K562 (cell line): ENCODE measurements at regions not wholly inside any gene's neighbourhood (a gene's known extent, or its start where the extent isn't known, plus 50 kb on each side); places are given as distances from the start of the nearest gene placed in this dataset.

Experiments
- ATAC-seq: fragments of 200-7000 bp; cut with Tn5 transposase; 3 replicates; pipeline ENCODE4 v1.9.1; 2020; ENCODE audit warnings: moderate library complexity
- BruUV-seq: library from RNA; stranded (reverse); fragments of 400-500 nt; replicated peaks from 2 replicates; lab custom pipeline; 2021; lab: Mats Ljungman, UMichigan
- CTCF ChIA-PET: fragments of 300-600 bp; formaldehyde crosslinking; extraction: SDS; loops from one replicate; lab custom pipeline; 2021; ENCODE audit warnings: low intra/inter-chr PET ratio; lab: Yijun Ruan, JAX
- POLR2A ChIA-PET: fragments of 300-600, 350-650 bp; sonication (Branson Sonifier 250); formaldehyde crosslinking; extraction: SDS; loops from one replicate; lab custom pipeline; 2021; ENCODE audit warnings: antibody characterized with exemption, inconsistent platforms; lab: Yijun Ruan, JAX
- DNase-seq, 4 experiments: peaks; one replicate each; pipeline versions ENCODE4 v3.0.0 to v3.0.0-alpha.2; 2011 to 2018; ENCODE audit warnings: low spot score in 3 of 4, mixed read lengths in 3 of 4; ENCODE audit errors: extremely low read depth in 1 of 4
- FAIRE-seq: peaks from 2 replicates; lab custom pipeline; 2011; peaks lifted over from hg19 to GRCh38; lab: Jason Lieb, UNC
- H2AFZ ChIP-seq: 2 replicates; pipeline ENCODE4 v1.6.0; 2011; ENCODE audit warnings: low read depth, low read length, control low read depth, inconsistent platforms
- H3K27ac ChIP-seq: fragments of 200-600 bp; 3 replicates; pipeline ENCODE4 v1.8.0; 2011; ENCODE audit warnings: low read depth, mild to moderate bottlenecking, control low read depth, inconsistent platforms, low read length, moderate library complexity, mixed read lengths; ENCODE audit errors: extremely low read depth
- H3K27me3 ChIP-seq, 2 experiments: fragments of 300-600 bp in 1 of 2; 2 replicates in 1 of 2; 3 replicates in 1 of 2; pipeline versions ENCODE4 v1.6.0 to v1.8.0; 2011; ENCODE audit warnings: inconsistent platforms in 2 of 2, low read length in 2 of 2, mild to moderate bottlenecking in 1 of 2, mixed read lengths in 1 of 2, moderate library complexity in 1 of 2; ENCODE audit not compliant: control insufficient read depth in 2 of 2, insufficient read depth in 2 of 2
- H3K36me3 ChIP-seq: fragments of 300-600 bp; 3 replicates; pipeline ENCODE4 v1.8.0; 2011; ENCODE audit warnings: mild to moderate bottlenecking, low read length, inconsistent platforms; ENCODE audit not compliant: control insufficient read depth, insufficient read depth
- H3K4me1 ChIP-seq, 2 experiments: fragments of 200-600 bp in 1 of 2; replicated peaks in 1 of 2; 2 replicates in 1 of 2; 3 replicates in 1 of 2; pipeline versions ENCODE4 v1.5.1 to v1.8.0; 2011; ENCODE audit warnings: inconsistent platforms in 2 of 2, low read length in 2 of 2, mild to moderate bottlenecking in 1 of 2, mixed read lengths in 1 of 2, moderate library complexity in 1 of 2; ENCODE audit not compliant: control insufficient read depth in 2 of 2, insufficient read depth in 2 of 2
- H3K4me2 ChIP-seq: 2 replicates; pipeline ENCODE4 v1.6.1; 2011; ENCODE audit warnings: low read length, control low read depth, inconsistent platforms, mixed read lengths; ENCODE audit not compliant: insufficient read depth
- H3K4me3 ChIP-seq: fragments of 200-600 bp; sonication (generic), shearing (Covaris generic); 2 replicates; pipeline ENCODE4 v1.5.1; 2016; ENCODE audit warnings: control low read depth, inconsistent platforms
- H3K79me2 ChIP-seq: fragments of 200-600 bp; 3 replicates; pipeline ENCODE4 v1.8.0; 2011; ENCODE audit warnings: low read length, inconsistent platforms; ENCODE audit not compliant: control insufficient read depth, insufficient read depth
- H3K9ac ChIP-seq, 2 experiments: 2 replicates each; pipeline versions ENCODE4 v1.6.0 to v1.6.1; 2011; ENCODE audit warnings: low read depth in 2 of 2, low read length in 2 of 2, control low read depth in 1 of 2, inconsistent platforms in 1 of 2, mild to moderate bottlenecking in 1 of 2, mixed read lengths in 1 of 2; ENCODE audit not compliant: insufficient read depth in 1 of 2
- H3K9me1 ChIP-seq: one replicate; pipeline ENCODE4 v1.6.0; 2011; ENCODE audit warnings: inconsistent platforms, mild to moderate bottlenecking, low read length, moderate library complexity; ENCODE audit not compliant: control insufficient read depth, insufficient read depth
- H3K9me3 ChIP-seq: replicated peaks from 2 replicates; pipeline ENCODE4 v1.5.1; 2011; ENCODE audit warnings: low read depth, low read length, inconsistent platforms; ENCODE audit not compliant: control insufficient read depth, insufficient read depth
- H4K20me1 ChIP-seq: replicated peaks from 2 replicates; pipeline ENCODE4 v1.6.1; 2011; ENCODE audit warnings: low read length, inconsistent platforms, mixed read lengths; ENCODE audit not compliant: control insufficient read depth, insufficient read depth
- CREB3L1 ChIP-seq: fragments of 450-650 bp; IDR thresholded peaks from 2 replicates; pipeline ENCODE4 v1.6.1; 2014; ENCODE audit warnings: low read depth, mild to moderate bottlenecking, moderate library complexity, borderline replicate concordance
- JUNB ChIP-seq: fragments of 450-650 bp; formaldehyde crosslinking; conservative IDR thresholded peaks from 2 replicates; pipeline ENCODE4 v1.4.0; 2020; ENCODE audit warnings: mild to moderate bottlenecking
- KDM5B ChIP-seq: fragments of 200-600 bp; sonication (generic); IDR thresholded peaks from 2 replicates; pipeline ENCODE4 v1.6.1; 2012; ENCODE audit warnings: low read depth, mild to moderate bottlenecking, moderate library complexity, low read length, control low read depth, inconsistent platforms; ENCODE audit not compliant: insufficient replicate concordance
- MBD1 ChIP-seq: fragments of 250-450 bp; sonication (Bioruptor Pico); IDR thresholded peaks from 2 replicates; pipeline ENCODE4 v1.8.0; 2022; ENCODE audit warnings: inconsistent platforms
- POLR2G ChIP-seq: fragments of 200-400 bp; formaldehyde crosslinking; IDR thresholded peaks from 2 replicates; pipeline ENCODE4 v1.6.1; 2017; ENCODE audit warnings: low read depth, mild to moderate bottlenecking, antibody characterized with exemption, low read length, moderate library complexity
- PPARD ChIP-seq: fragments of 250-450 bp; sonication (Bioruptor Pico); IDR thresholded peaks from 2 replicates; pipeline ENCODE4 v1.8.0; 2022; ENCODE audit warnings: inconsistent platforms, mild to moderate bottlenecking, moderate library complexity
- RBM25 ChIP-seq: fragments of 200-400 bp; formaldehyde crosslinking; IDR thresholded peaks from 2 replicates; pipeline ENCODE4 v1.6.1; 2018; ENCODE audit warnings: low read length, low read depth, moderate library complexity; ENCODE audit not compliant: severe bottlenecking
- RNF2 ChIP-seq: sonication (generic); IDR thresholded peaks from 2 replicates; pipeline ENCODE4 v1.6.1; 2016
- TAL1 ChIP-seq: fragments of 450-650 bp; IDR thresholded peaks from 2 replicates; pipeline ENCODE4 v1.6.1; 2016; ENCODE audit warnings: mild to moderate bottlenecking
- ZFP91 ChIP-seq: sonication (generic); formaldehyde crosslinking; IDR thresholded peaks from 2 replicates; pipeline ENCODE4 v1.8.0; 2022; ENCODE audit warnings: mild to moderate bottlenecking, missing genetic modification reagents
- ZNF57 ChIP-seq: fragments of 450-650 bp; formaldehyde crosslinking; IDR thresholded peaks from 2 replicates; pipeline ENCODE4 v1.4.0; 2020; ENCODE audit warnings: mild to moderate bottlenecking, moderate library complexity
- WGBS: fragments of 100-300 bp; shearing (Covaris generic); methylation state at CpG from one replicate; pipeline ENCODE4 v1.1.6; 2016; ENCODE audit warnings: low coverage, mixed read lengths; ENCODE audit not compliant: insufficient coverage; ENCODE audit errors: missing lambda C conversion rate; 5-methylcytosine and 5-hydroxymethylcytosine counted together
- in situ Hi-C: fragments of 300-500 bp; cut with MboI; formaldehyde crosslinking; loops from 4 replicates; pipeline ENCODE4 v1.15.0; 2018; ENCODE audit warnings: inconsistent platforms, mixed read lengths
- intact Hi-C: fragments of 100-400 bp; cut with micrococcal nuclease; formaldehyde crosslinking; loops from 2 replicates; pipeline ENCODE4 v1.14.2; 2022

GRCh38 chr2:126403039-126403628 lies 252.8 kb upstream of the GYPC start:
- 2% methylated on average over 5 of the region's 5 CpGs for WGBS
- Histone ChIP-seq H3K4me1 (no peaks in the 10 kb centered on the region), H3K27me3 (no peaks in the 10 kb centered on the region), H3K9me3 (no peaks in the 10 kb centered on the region), H3K4me3 (no peak overlapping the region), H3K27ac (no peak overlapping the region), H3K9me1 (no peaks in the 10 kb centered on the region), H2AFZ (no peak overlapping the region), H4K20me1 (no peaks in the 10 kb centered on the region), H3K36me3 (no peaks in the 10 kb centered on the region), H3K9ac (no peak overlapping the region), H3K79me2 (no peaks in the 10 kb centered on the region), H3K4me2 (no peak overlapping the region)
- no peak for ATAC-seq
- no peak for DNase-seq
- FAIRE-seq = no peak
- intact Hi-C loops (no loop called here), in situ Hi-C loops (no loop called here)
- ChIA-PET CTCF (no interaction called here), POLR2A (no interaction called here)
- TF ChIP-seq CREB3L1 = no peak
- TF ChIP-seq RBM25 = no peak
- no peak for TF ChIP-seq ZNF57 (CRISPR knock-in tag)
- no peak for TF ChIP-seq KDM5B
- TF ChIP-seq ZFP91 = no peak
- no peak for TF ChIP-seq TAL1
- no peak for TF ChIP-seq RNF2
- no peak for TF ChIP-seq MBD1 (CRISPR knock-in tag)
- TF ChIP-seq POLR2G = no peak
- TF ChIP-seq JUNB (CRISPR knock-in tag) = no peak
- TF ChIP-seq PPARD = no peak
- no TSS peak for BruUV-seq
